ENCODE measurements at regions not wholly inside any gene's neighbourhood (a gene's known extent, or its start where the extent isn't known, plus 50 kb on each side); places are given as distances from the start of the nearest gene placed in this dataset.
"Not testable (repeated sequence)": the region's sequence is repeated elsewhere in the genome, so short reads cannot be mapped to it uniquely, and the experiment has no call there.

DNA sequence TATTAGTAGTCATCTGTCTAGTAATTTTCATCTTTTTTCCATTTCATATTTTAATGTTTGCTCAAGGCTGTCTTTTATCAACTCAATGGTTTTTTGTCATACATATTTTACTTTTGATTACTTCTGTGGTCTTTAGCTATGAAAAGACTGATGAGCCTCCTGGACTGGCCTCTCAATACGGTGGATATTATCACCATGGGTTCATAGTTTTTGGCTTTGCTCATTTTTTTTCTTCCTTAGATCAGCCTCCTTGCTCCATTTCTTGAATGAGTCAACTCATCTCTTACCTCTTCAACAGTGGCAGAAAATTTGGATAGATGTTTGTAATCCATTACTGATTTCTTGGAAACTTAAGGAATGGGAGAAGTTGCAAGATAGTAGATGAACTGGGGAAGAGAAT is 80.1 kb upstream of the ELOVL5 start:
- no peak for DNase-seq (ENCODE audit: extremely low read depth, low read depth)
- TF ChIP-seq, protein P1, sequence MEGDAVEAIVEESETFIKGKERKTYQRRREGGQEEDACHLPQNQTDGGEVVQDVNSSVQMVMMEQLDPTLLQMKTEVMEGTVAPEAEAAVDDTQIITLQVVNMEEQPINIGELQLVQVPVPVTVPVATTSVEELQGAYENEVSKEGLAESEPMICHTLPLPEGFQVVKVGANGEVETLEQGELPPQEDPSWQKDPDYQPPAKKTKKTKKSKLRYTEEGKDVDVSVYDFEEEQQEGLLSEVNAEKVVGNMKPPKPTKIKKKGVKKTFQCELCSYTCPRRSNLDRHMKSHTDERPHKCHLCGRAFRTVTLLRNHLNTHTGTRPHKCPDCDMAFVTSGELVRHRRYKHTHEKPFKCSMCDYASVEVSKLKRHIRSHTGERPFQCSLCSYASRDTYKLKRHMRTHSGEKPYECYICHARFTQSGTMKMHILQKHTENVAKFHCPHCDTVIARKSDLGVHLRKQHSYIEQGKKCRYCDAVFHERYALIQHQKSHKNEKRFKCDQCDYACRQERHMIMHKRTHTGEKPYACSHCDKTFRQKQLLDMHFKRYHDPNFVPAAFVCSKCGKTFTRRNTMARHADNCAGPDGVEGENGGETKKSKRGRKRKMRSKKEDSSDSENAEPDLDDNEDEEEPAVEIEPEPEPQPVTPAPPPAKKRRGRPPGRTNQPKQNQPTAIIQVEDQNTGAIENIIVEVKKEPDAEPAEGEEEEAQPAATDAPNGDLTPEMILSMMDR (IDR thresholded peaks at IDR 0.05; ENCODE audit: low read depth, low read length, missing control alignments), result no peak
- no peak overlapping the region for H3K4me3 ChIP-seq (replicated peaks; ENCODE audit: low read depth, low read length)

DNA sequence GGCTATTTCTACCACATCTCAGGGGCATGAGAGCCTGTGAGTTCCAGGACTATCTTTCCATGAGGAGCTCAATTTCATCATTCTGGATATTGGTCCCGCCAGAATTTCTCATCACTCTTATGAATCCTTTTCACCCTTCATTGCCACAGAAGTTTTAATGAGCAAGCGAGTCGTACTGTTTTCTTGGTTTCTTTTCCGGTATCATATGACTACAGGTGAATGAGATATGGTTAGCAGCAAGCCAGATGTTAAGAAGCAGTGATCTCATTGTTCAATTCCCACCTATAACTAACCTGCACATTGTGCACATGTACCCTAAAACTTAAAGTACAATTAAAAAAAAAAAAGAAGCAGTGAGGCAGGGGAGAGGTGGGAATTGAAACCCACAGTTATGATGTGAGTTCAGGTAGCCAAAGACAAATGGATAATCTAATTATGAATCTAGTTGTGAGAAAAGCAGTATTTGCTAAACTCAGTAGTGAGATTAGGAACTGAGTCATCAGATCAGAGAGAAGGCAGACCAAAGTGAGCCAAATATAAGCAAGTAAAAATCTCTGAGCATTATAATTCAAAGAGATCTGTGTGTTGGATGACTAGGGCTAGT is 78.0 kb upstream of the ELOVL5 start:
- DNase-seq (ENCODE audit: extremely low read depth, low read depth), result no peak
- no peak overlapping the region for H3K4me3 ChIP-seq (replicated peaks; ENCODE audit: low read depth, low read length)
- TF ChIP-seq, protein P1 (IDR thresholded peaks at IDR 0.05; ENCODE audit: low read depth, low read length, missing control alignments), result no peak

DNA sequence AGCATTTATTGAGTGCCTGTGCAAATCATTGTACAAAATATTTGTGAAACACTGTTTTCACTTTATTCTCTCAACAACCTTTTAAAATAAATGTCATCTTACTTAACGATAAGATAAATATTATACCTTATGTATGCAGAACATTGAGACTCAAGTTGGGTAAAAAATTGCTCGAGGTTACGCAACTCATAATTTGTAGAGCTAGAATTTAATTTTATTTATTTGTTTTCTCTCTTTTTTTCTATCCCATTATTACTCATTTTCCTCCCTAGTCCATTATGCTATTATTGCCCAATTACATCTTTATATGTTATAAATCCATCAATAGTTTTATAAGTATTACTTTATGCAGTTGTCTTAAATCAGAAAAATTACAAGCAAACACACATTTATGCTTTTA is 77.4 kb upstream of the ELOVL5 start:
- no peak for DNase-seq (ENCODE audit: extremely low read depth, low read depth)
- H3K4me3 ChIP-seq (replicated peaks; ENCODE audit: low read depth, low read length), result no peak overlapping the region
- TF ChIP-seq, protein P1 (IDR thresholded peaks at IDR 0.05; ENCODE audit: low read depth, low read length, missing control alignments), result no peak

DNA sequence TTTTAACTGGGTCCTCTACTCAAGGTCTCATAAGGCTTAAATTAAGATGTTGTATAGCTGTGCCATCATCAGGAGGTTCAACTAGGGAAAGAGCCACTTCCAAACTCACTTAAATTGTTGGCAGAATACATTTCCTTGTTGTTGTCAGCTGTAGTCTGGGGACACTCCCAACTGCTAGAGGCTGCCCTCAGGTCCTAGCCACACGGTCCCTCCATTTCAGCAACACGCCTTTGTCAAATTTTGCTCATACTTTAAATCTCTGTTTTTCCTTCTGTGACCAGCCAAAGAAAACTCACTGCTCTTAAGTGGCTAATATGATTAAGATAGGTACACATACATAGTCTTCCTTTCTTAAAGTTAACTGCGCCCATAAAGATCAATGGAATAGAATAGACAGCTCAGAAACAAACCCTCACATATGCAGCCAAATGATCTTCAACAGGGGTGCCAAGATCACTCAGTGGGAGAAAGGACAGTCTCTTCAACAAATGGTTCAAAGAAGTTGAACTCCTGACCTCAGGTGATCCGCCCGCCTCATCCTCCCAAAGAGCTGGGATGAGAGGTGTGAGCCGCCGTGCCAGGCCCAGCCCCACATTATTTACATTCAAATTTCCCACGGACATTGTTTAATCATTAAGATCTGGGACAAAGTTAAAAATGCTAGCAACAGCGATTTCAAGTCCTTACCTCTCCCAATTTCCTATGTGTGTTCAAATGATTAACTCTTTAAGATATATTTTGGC is 76.4 kb upstream of the ELOVL5 start:
- TF ChIP-seq, protein P1 (IDR thresholded peaks at IDR 0.05; ENCODE audit: low read depth, low read length, missing control alignments), result no peak
- no peak overlapping the region for H3K4me3 ChIP-seq (replicated peaks; ENCODE audit: low read depth, low read length)
- DNase-seq (ENCODE audit: extremely low read depth, low read depth), result no peak

DNA sequence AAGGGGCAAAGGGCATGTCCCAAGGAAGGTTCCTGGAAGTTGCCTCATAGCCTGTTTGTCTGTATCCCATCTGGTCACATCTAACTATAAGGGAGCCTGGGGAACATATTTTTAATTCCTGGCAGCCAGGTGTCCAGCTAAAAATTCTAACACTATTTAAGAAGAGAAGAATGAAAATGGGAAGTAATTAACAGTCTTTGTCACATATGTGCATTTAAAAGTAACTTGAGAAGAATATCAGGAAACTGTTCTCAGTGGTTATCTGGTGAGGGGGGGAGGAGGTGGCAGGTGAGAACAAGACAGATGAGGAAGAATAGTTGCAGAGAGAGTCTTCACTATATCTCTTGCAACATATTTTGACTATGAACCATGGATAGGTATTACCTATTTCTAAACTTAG is 75.5 kb upstream of the ELOVL5 start:
- TF ChIP-seq, protein P1 (IDR thresholded peaks at IDR 0.05; ENCODE audit: low read depth, low read length, missing control alignments), result no peak
- no peak overlapping the region for H3K4me3 ChIP-seq (replicated peaks; ENCODE audit: low read depth, low read length)
- DNase-seq (ENCODE audit: extremely low read depth, low read depth), result no peak

DNA sequence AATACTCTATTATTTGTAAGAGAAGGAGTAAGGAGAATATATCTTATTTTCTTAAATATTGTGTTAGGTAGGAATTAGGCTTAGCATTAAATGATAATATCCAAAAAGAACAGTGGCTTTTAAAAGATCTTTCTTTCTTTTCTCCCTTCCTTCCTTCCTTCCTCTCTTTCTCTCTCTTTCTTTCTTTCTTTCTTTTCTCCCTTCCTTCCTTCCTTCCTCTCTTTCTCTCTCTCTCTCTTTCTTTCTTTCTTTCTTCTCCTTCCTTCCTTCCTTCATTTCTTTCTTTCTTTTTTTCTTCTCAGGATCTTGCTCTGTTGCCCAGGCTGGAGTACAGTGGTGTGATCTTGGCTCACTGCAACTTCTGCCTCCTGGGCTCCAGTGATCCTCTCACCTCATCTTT is 74.8 kb upstream of the ELOVL5 start:
- DNase-seq (ENCODE audit: extremely low read depth, low read depth); H3K4me3 ChIP-seq (replicated peaks; ENCODE audit: low read depth, low read length): not testable (repeated sequence)

DNA sequence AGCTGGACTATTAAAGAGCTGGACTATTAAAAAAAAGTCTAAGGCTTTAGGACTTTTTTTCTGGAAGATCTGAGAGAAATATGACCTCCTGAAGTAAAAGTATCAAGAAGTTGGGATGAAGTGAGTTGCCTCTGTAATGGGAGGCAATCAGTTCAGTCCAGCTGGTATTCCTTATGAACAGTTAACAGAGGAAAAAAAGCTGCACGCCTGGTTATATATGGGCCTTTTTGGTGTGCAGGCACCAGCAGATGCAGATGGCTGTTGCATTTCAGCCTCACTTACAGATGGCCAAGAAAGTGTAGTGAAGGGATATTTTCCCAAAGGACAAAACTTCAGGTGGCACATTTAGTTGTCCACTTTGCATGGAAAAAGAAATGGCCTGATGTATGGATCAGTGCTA is 70.3 kb upstream of the ELOVL5 start:
- H3K4me3 ChIP-seq (replicated peaks; ENCODE audit: low read depth, low read length), result no peak overlapping the region
- DNase-seq (ENCODE audit: extremely low read depth, low read depth), result no peak
- TF ChIP-seq, protein P1 (IDR thresholded peaks at IDR 0.05; ENCODE audit: low read depth, low read length, missing control alignments), result no peak
